ENCODE measurements at regions not wholly inside any gene's neighbourhood (a gene's known extent, or its start where the extent isn't known, plus 50 kb on each side); places are given as distances from the start of the nearest gene placed in this dataset.

- no peak for TF ChIP-seq CTCF (conservative IDR thresholded peaks at IDR 0.05; ENCODE audit: low read depth, low read length)
- TF ChIP-seq EZH2 (IDR thresholded peaks at IDR 0.05; ENCODE audit: borderline replicate concordance, low read depth, low read length, poor library complexity, severe bottlenecking) = no peak
These were observed 379.5 kb downstream of the LRFN5 start for GRCh38 chr14:41986083-41986645.
